ENCODE measurements at regions not wholly inside any gene's neighbourhood (a gene's known extent, or its start where the extent isn't known, plus 50 kb on each side); places are given as distances from the start of the nearest gene placed in this dataset.

- TF ChIP-seq IRF1 (CRISPR knock-in tag; IDR thresholded peaks at IDR 0.05) = no peak
- TF ChIP-seq HMGXB4 (CRISPR knock-in tag; IDR thresholded peaks at IDR 0.05) = no peak
- TF ChIP-seq NFYB (CRISPR knock-in tag; conservative IDR thresholded peaks at IDR 0.05; ENCODE audit: low read depth) = no peak
- no peak for TF ChIP-seq RORB (CRISPR knock-in tag; IDR thresholded peaks at IDR 0.05)
- TF ChIP-seq CTCF (IDR thresholded peaks at IDR 0.05) = no peak
- TF ChIP-seq FOXP1 (CRISPR knock-in tag; IDR thresholded peaks at IDR 0.05; ENCODE audit: borderline replicate concordance) = no peak
- no peak for TF ChIP-seq MAX (CRISPR knock-in tag; IDR thresholded peaks at IDR 0.05)
- no peak for TF ChIP-seq USF2 (CRISPR knock-in tag; IDR thresholded peaks at IDR 0.05)
- no peak for TF ChIP-seq ZBTB43 (CRISPR knock-in tag; IDR thresholded peaks at IDR 0.05)
- TF ChIP-seq ZNF423 (CRISPR knock-in tag; IDR thresholded peaks at IDR 0.05) = no peak
Observed at GRCh38 chr5:87136096-87136495, 131.6 kb upstream of the RASA1 start.
